Effector memory CD8-positive, alpha-beta T cell (primary cell): ENCODE measurements at regions not wholly inside any gene's neighbourhood (a gene's known extent, or its start where the extent isn't known, plus 50 kb on each side); places are given as distances from the start of the nearest gene placed in this dataset.
"Not testable (repeated sequence)": the region's sequence is repeated elsewhere in the genome, so short reads cannot be mapped to it uniquely, and the experiment has no call there.

Experiments used
- ATAC-seq: fragments of 150-1000 bp; cut with Tn5 transposase; replicated peaks from 2 replicates; pipeline ENCODE4 v1.10.0; 2021; ENCODE audit warnings: mild to moderate bottlenecking, moderate library complexity
- DNase-seq, 3 experiments: peaks; one replicate each; pipeline ENCODE4 v3.0.0; 2021
- H3K27ac Mint-ChIP-seq, 2 donors: one replicate each; pipeline ENCODE4 v1.8.0; 2022; ENCODE audit warnings: mild to moderate bottlenecking in 2 of 2, mixed read lengths in 2 of 2, moderate library complexity in 2 of 2
- H3K27me3 Mint-ChIP-seq, 2 donors: one replicate each; pipeline ENCODE4 v1.8.0; 2022; ENCODE audit warnings: mixed read lengths in 2 of 2
- H3K36me3 Mint-ChIP-seq: one replicate; pipeline ENCODE4 v1.8.0; 2022; ENCODE audit warnings: mild to moderate bottlenecking, moderate library complexity, mixed read lengths; ENCODE audit not compliant: insufficient read depth
- H3K4me1 Mint-ChIP-seq, 2 donors: one replicate each; pipeline ENCODE4 v1.8.0; 2022; ENCODE audit warnings: low read depth in 2 of 2, mixed read lengths in 2 of 2
- H3K4me3 Mint-ChIP-seq, 2 donors: one replicate each; pipeline ENCODE4 v1.8.0; 2022; ENCODE audit warnings: mild to moderate bottlenecking in 2 of 2, mixed read lengths in 2 of 2, moderate library complexity in 2 of 2
- H3K9me3 Mint-ChIP-seq, 2 donors: one replicate each; pipeline ENCODE4 v1.8.0; 2022; ENCODE audit warnings: mixed read lengths in 2 of 2

DNA sequence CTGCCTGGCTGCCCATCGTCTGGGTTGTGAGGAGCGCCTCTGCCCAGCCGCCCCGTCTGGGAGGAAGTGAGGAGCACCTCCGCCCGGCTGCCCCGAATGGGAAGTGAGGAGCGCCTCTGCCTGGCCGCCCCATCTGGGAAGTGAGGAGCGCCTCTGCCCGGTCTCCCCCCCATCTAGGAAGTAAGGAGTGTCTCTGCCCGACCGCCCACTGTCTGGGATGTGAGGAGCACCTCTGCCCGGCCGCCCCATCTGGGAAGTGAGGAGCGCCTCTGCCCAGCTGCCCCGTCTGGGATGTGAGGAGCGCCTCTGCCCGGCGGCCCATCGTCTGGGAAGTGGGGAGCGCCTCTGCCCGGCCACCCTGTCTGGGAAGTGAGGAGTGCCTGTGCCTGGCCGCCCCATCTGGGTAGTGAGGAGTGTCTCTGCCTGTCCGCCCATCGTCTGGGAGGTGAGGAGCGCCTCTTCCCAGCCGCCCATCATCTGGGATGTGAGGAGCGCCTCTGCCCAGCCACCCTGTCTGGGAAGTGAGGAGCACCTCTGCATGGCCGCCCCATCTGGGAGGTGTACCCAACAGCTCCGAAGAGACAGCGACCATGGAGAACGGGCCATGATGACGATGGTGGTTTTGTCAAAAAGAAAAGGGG is 98.0 kb upstream of the VSTM2A start:
- not testable (repeated sequence) for ATAC-seq, DNase-seq, H3K36me3 Mint-ChIP-seq, H3K27me3 Mint-ChIP-seq, H3K27ac Mint-ChIP-seq, H3K9me3 Mint-ChIP-seq, H3K4me1 Mint-ChIP-seq, H3K4me3 Mint-ChIP-seq

DNA sequence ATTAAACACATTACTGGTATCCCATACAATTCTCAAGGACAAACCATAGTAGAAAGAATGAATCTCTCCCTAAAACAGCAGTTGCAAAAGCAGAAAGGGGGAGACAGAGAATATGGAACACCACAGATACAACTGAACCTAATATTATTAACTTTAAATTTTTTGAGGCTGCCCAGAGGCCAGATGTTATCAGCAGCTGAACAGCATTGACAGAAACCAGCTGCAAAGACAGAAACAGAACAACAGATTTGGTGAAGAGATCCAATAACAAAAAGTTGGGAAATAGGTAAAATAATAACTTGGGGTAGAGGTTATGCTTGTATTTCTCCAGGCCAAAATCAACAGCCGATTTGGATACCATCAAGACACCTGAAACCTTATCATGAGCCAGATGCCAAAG is 89.0 kb upstream of the VSTM2A start:
- not testable (repeated sequence) for ATAC-seq, H3K4me3 Mint-ChIP-seq, H3K27ac Mint-ChIP-seq, DNase-seq, H3K4me1 Mint-ChIP-seq, H3K36me3 Mint-ChIP-seq, H3K27me3 Mint-ChIP-seq, H3K9me3 Mint-ChIP-seq

DNA sequence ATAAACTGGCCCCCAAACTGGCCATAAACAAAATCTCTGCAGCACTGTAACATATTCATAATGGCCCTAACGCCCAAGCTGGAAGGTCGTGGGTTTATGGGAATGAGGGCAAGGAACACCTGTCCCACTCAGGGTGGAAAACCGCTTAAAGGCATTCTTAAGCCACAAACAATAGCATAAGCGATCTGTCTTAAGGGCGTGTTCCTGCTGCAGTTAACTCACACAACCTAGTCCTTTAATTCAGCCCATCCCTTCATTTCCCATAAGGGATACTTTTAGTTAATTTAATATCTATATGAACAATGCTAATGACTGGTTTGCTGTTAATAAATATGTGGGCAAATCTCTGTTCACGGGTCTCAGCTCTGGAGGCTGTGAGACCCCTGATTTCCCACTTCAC is 87.5 kb upstream of the VSTM2A start:
- ATAC-seq, H3K36me3 Mint-ChIP-seq, H3K9me3 Mint-ChIP-seq, H3K4me3 Mint-ChIP-seq, H3K4me1 Mint-ChIP-seq, H3K27ac Mint-ChIP-seq, H3K27me3 Mint-ChIP-seq, DNase-seq: not testable (repeated sequence)

DNA sequence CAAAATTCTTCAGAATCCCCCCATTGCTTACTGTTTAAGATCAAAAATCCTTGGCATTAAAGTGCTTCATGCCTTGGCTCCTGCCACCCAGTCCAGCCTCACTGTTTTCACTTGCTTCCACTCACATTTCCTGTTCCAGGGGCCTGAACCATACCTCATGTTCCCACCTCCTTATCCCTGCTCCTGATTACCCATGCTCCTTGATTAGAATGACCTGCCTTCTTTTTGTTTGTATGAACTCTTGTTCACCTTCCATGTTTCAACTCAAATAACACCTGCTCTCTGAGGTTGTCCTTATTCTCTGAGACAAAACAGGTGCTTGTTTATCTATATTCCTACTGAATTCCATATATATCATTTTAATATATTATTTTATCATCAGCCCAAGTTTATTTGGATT is 77.1 kb upstream of the VSTM2A start:
- Mint-ChIP-seq H3K4me3 (no peak overlapping the region), H3K36me3 (no peaks in the 10 kb centered on the region), H3K9me3 (peaks cover 17 to 22% of the 10 kb centered on the region in 2 donors), H3K4me1 (no peaks in the 10 kb centered on the region), H3K27ac (no peak overlapping the region), H3K27me3 (no peaks in the 10 kb centered on the region)
- no peak for DNase-seq
- ATAC-seq: no peak

DNA sequence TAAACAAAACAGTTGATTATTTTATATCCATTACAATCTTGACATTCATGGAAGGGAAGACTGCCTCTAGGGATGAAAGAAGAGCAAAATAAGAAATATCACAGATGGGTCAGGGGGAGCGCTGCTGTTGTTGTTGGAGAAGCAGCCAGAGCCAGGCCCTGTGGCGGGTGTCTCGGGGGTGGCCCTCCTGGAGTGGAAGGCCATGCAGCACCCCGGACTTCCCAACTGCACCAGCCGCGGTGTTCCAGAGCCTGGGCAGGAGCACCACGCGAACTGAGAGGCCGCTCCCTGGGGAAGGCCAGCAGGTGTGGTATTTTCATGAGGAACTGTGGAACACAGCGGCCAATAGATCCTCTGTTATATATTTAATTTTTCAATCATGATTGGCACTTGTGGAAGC is 72.4 kb upstream of the VSTM2A start:
- ATAC-seq (no peak), DNase-seq (no peak)
- Mint-ChIP-seq H3K9me3 (peaks cover 16 to 22% of the 10 kb centered on the region in 2 donors), H3K36me3 (no peaks in the 10 kb centered on the region), H3K27ac (no peak overlapping the region), H3K4me3 (no peak overlapping the region), H3K4me1 (no peaks in the 10 kb centered on the region), H3K27me3 (no peaks in the 10 kb centered on the region)

DNA sequence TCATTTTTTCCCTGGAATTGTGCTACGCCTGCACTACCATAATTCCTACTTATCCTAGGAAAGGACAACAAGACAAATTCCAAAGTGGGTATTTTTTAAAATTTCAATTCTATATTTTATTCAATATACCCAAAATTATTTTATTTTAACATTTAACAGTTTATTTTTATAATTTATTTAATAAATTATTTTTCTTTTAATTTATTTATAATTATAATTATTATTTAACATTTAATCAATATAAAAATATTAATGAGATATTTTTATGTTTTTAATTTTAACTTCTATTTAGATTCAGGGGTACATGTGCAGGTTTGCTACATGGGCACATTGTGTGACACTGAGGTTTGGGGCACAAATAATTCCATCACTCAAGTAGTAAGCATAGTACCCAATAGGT is 65.6 kb upstream of the VSTM2A start:
- no peaks in the 10 kb centered on the region for H3K36me3 Mint-ChIP-seq
- no peak for DNase-seq
- no peak overlapping the region for H3K4me3 Mint-ChIP-seq
- H3K9me3 Mint-ChIP-seq: peaks cover 3 to 8% of the 10 kb centered on the region in 2 donors
- H3K4me1 Mint-ChIP-seq: no peaks in the 10 kb centered on the region
- no peak overlapping the region for H3K27ac Mint-ChIP-seq
- no peaks in the 10 kb centered on the region for H3K27me3 Mint-ChIP-seq
- no peak for ATAC-seq

DNA sequence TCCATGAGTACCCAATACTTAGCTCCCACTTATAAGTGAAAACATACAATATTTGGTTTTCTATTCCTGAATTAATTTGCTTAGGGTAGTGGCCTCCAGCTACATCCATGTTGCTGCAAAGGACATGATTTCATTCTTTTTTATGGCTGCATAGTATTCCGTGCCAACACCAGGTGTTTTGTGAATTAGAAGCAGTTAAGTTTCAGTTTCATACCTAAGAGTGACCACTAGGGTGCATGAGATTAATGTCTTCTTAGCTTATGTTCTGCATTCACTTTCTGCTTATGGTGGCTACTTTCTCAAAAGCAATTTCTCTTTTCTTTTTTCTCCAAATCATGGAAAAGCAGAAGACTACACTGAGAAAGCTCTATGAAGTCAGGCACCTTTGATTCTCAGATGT is 65.1 kb upstream of the VSTM2A start:
- Mint-ChIP-seq H3K27me3 (no peaks in the 10 kb centered on the region), H3K9me3 (peaks cover 3 to 8% of the 10 kb centered on the region in 2 donors), H3K4me3 (no peak overlapping the region), H3K4me1 (no peaks in the 10 kb centered on the region), H3K27ac (no peak overlapping the region), H3K36me3 (no peaks in the 10 kb centered on the region)
- no peak for ATAC-seq
- no peak for DNase-seq

DNA sequence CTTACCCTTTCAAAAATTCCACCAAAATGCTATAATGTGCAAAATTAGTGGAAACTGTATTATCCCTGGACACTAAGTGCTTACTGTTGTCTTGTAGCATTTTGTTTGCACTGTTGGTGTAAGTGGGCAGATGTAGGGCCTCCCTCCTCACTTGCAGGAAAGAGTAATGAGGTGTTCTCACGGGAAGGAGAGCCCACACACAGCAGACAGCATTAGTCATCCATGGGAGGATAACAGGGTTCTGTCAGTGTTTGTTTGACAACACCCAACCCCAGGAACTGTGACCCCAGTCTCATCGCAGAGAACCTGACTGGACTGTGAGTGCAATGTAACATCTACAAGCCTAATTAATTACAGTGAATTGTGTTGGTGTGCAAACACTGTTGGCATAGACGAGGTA is 58.7 kb upstream of the VSTM2A start:
- H3K27me3 Mint-ChIP-seq: no peaks in the 10 kb centered on the region

DNA sequence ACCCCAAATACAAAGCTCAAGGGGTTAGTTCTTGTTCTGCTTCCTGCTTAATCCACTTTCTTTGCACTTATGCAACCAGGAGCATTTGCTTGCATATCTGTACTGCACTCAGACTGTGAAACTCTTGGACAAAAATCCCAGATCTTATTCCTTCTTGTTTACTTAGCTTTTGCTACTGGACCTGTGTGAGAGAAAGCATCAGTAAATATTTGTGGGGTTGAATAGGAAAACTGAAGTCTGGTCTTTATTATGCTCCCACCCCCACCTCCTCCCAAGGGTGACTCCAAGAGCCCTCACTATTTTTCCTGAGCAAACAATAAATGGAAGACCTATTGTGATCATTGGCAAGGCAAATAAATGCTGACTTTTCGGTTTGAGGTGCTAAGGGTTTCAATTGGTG is 57.1 kb upstream of the VSTM2A start:
- H3K9me3 Mint-ChIP-seq: peaks cover 4 to 12% of the 10 kb centered on the region in 2 donors
- H3K4me1 Mint-ChIP-seq: no peaks in the 10 kb centered on the region
- no peak overlapping the region for H3K27ac Mint-ChIP-seq
- no peaks in the 10 kb centered on the region for H3K36me3 Mint-ChIP-seq
- ATAC-seq (no peak), DNase-seq (no peak)
- H3K4me3 Mint-ChIP-seq: no peak overlapping the region
- H3K27me3 Mint-ChIP-seq: no peaks in the 10 kb centered on the region

More for the DNA sequence above, 58.7 kb upstream of the VSTM2A start:
- no peaks in the 10 kb centered on the region for H3K36me3 Mint-ChIP-seq
- peaks cover 5 to 20% of the 10 kb centered on the region in 2 donors for H3K9me3 Mint-ChIP-seq
- H3K4me1 Mint-ChIP-seq: no peaks in the 10 kb centered on the region
- ATAC-seq (no peak), DNase-seq (no peak)
- H3K27ac Mint-ChIP-seq: no peak overlapping the region
- no peak overlapping the region for H3K4me3 Mint-ChIP-seq
